Thyroid gland (tissue), 4 donors: ENCODE measurements at regions not wholly inside any gene's neighbourhood (a gene's known extent, or its start where the extent isn't known, plus 50 kb on each side); places are given as distances from the start of the nearest gene placed in this dataset.

Experiments used
- POLR2A ChIP-seq, 2 donors: fragments of 450-650 bp; IDR thresholded peaks; one replicate each; pipeline ENCODE4 v1.6.1; 2017; ENCODE audit warnings: antibody characterized with exemption in 2 of 2, mild to moderate bottlenecking in 2 of 2, moderate library complexity in 1 of 2
- TF ChIP-seq, protein P1 (sequence below), 6 experiments: fragments of 200-600 bp in 3 of 6; fragments of 450-650 bp in 3 of 6; sonication (generic) in 3 of 6; IDR thresholded peaks; one replicate each; pipeline ENCODE4 v1.5.1; 2016 to 2019; ENCODE audit warnings: antibody characterized with exemption in 6 of 6, mild to moderate bottlenecking in 2 of 6, inconsistent platforms in 1 of 6, moderate library complexity in 1 of 6

DNA sequence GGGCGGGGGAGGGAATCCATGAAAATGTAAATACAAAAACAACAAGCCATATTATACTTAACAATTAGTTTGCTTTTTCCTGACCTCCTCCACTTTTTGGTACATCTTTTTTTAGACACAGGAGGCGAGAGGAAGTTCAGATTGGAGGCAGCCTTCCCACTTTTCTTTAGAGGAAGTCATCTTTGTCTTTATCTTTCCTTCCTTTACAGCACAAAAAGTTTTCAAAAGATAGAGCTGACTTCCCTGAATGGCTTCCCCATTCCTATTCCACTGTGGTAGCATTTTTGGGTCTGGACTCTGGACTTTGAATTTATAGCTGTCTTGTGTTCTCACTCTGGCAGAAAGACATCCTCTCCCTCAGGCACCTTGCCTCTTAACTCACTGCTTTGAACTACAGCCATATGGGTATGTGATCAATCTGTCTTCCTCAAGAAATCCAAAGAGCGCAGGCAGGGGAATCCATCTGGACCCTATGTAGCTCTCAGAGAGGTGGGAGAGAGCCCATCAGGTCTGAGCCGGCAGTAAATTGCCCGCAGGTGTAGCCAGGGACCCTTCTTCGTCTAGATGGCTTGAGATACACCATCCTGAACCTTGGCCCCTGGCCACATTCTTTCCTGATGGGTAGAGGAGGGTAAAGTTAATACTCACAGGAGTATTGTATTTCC is 101.9 kb downstream of the AQP4 start:
- TF ChIP-seq, protein P1, sequence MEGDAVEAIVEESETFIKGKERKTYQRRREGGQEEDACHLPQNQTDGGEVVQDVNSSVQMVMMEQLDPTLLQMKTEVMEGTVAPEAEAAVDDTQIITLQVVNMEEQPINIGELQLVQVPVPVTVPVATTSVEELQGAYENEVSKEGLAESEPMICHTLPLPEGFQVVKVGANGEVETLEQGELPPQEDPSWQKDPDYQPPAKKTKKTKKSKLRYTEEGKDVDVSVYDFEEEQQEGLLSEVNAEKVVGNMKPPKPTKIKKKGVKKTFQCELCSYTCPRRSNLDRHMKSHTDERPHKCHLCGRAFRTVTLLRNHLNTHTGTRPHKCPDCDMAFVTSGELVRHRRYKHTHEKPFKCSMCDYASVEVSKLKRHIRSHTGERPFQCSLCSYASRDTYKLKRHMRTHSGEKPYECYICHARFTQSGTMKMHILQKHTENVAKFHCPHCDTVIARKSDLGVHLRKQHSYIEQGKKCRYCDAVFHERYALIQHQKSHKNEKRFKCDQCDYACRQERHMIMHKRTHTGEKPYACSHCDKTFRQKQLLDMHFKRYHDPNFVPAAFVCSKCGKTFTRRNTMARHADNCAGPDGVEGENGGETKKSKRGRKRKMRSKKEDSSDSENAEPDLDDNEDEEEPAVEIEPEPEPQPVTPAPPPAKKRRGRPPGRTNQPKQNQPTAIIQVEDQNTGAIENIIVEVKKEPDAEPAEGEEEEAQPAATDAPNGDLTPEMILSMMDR (IDR thresholded peaks at IDR 0.05) = no peak
- TF ChIP-seq POLR2A (IDR thresholded peaks at IDR 0.05) = no peak
